ENCODE measurements at regions not wholly inside any gene's neighbourhood (a gene's known extent, or its start where the extent isn't known, plus 50 kb on each side); places are given as distances from the start of the nearest gene placed in this dataset.

- TF ChIP-seq CTCF (IDR thresholded peaks at IDR 0.05) (no peak), EZH2 (IDR thresholded peaks at IDR 0.05; ENCODE audit: borderline replicate concordance, insufficient read depth, low read depth, low read length, poor library complexity, severe bottlenecking) (no peak)
Observed at GRCh38 chr2:143903172-143903856, 616.6 kb downstream of the ZEB2 start.
